ENCODE measurements at regions not wholly inside any gene's neighbourhood (a gene's known extent, or its start where the extent isn't known, plus 50 kb on each side); places are given as distances from the start of the nearest gene placed in this dataset.
A peak's percentile ranks its signal among the peaks of the same experiment; 100 is the strongest.

GRCh38 chr4:114184901-114185300 is 205.5 kb upstream of the ARSJ start:
- no peak for DNase-seq

GRCh38 chr4:114187592-114187991 is 208.1 kb upstream of the ARSJ start:
- DNase-seq = peak; percentile 25

GRCh38 chr4:114191496-114191895 is 212.0 kb upstream of the ARSJ start:
- DNase-seq = no peak

GRCh38 chr4:114192854-114193253 is 213.4 kb upstream of the ARSJ start:
- no peak for DNase-seq

GRCh38 chr4:114193624-114194399 is 214.4 kb upstream of the ARSJ start:
- DNase-seq = no peak

GRCh38 chr4:114196606-114197005 is 217.2 kb upstream of the ARSJ start:
- no peak for DNase-seq

- no peak for DNase-seq
Observed at GRCh38 chr4:114200026-114200425, 220.6 kb upstream of the ARSJ start.

- DNase-seq = no peak
Observed at GRCh38 chr4:114205261-114205660, 225.8 kb upstream of the ARSJ start.

- no peak for DNase-seq
Observed at GRCh38 chr4:114208574-114209151, 229.2 kb upstream of the ARSJ start.

GRCh38 chr4:114209584-114209983 is 230.1 kb upstream of the ARSJ start:
- DNase-seq = no peak

- no peak for DNase-seq
Observed at GRCh38 chr4:114211556-114211955, 232.1 kb upstream of the ARSJ start.

- DNase-seq = no peak
Observed at GRCh38 chr4:114217150-114217817, 237.8 kb upstream of the ARSJ start.

GRCh38 chr4:114223580-114223979 is 244.1 kb upstream of the ARSJ start:
- no peak for DNase-seq

GRCh38 chr4:114225436-114225835 is 246.0 kb upstream of the ARSJ start:
- DNase-seq = peak; percentile 8

- no peak for DNase-seq
Observed at GRCh38 chr4:114226179-114226578, 246.7 kb upstream of the ARSJ start.

- no peak for DNase-seq
Observed at GRCh38 chr4:114226968-114227760, 247.7 kb upstream of the ARSJ start.

- DNase-seq = no peak
Observed at GRCh38 chr4:114229706-114230105, 250.3 kb upstream of the ARSJ start.

- no peak for DNase-seq
Observed at GRCh38 chr4:114236171-114236769, 256.8 kb upstream of the ARSJ start.

GRCh38 chr4:114237997-114238396 is 258.6 kb upstream of the ARSJ start:
- no peak for DNase-seq

GRCh38 chr4:114249561-114249960 is 270.1 kb upstream of the ARSJ start:
- no peak for DNase-seq

- DNase-seq = no peak
Observed at GRCh38 chr4:114249976-114250375, 270.5 kb upstream of the ARSJ start.

- no peak for DNase-seq
Observed at GRCh38 chr4:114250439-114250891, 271.0 kb upstream of the ARSJ start.

- DNase-seq = no peak
Observed at GRCh38 chr4:114251020-114251419, 271.6 kb upstream of the ARSJ start.

Data from DMS79 (cell line).